ENCODE measurements at regions not wholly inside any gene's neighbourhood (a gene's known extent, or its start where the extent isn't known, plus 50 kb on each side); places are given as distances from the start of the nearest gene placed in this dataset.
"Not testable (repeated sequence)": the region's sequence is repeated elsewhere in the genome, so short reads cannot be mapped to it uniquely, and the experiment has no call there.

GRCh38 chr16:13739621-13740373 lies 180.2 kb upstream of the ERCC4 start:
- TF ChIP-seq EP300, POLR2AphosphoS5, CTCF (IDR thresholded peaks at IDR 0.05): not testable (repeated sequence)

All from upper lobe of left lung (tissue), 4 donors.